ENCODE measurements at regions not wholly inside any gene's neighbourhood (a gene's known extent, or its start where the extent isn't known, plus 50 kb on each side); places are given as distances from the start of the nearest gene placed in this dataset.

- ATAC-seq (ENCODE audit: low read depth), result no peak
- Mint-ChIP-seq H3K27ac (no peak overlapping the region), H3K9me3 (peaks cover 5% of the 10 kb centered on the region), H3K36me3 (peaks cover 4% of the 10 kb centered on the region), H3K27me3 (peaks cover 8% of the 10 kb centered on the region), H3K4me1 (peaks cover 3% of the 10 kb centered on the region), H3K4me3 (no peak overlapping the region)
- no peak for DNase-seq (ENCODE audit: low spot score in 2 of 2)
These were observed 563.0 kb downstream of the BRD1 start for GRCh38 chr22:49264696-49265095.

- Mint-ChIP-seq H3K9me3 (peaks cover 5% of the 10 kb centered on the region), H3K27me3 (peaks cover 5% of the 10 kb centered on the region), H3K4me3 (no peak overlapping the region), H3K36me3 (peaks cover 4% of the 10 kb centered on the region), H3K27ac (no peak overlapping the region), H3K4me1 (peaks cover 3% of the 10 kb centered on the region)
- ATAC-seq (ENCODE audit: low read depth) (no peak), DNase-seq (ENCODE audit: low spot score in 2 of 2) (no peak)
These were observed 564.6 kb downstream of the BRD1 start for GRCh38 chr22:49263101-49263500.

DNA sequence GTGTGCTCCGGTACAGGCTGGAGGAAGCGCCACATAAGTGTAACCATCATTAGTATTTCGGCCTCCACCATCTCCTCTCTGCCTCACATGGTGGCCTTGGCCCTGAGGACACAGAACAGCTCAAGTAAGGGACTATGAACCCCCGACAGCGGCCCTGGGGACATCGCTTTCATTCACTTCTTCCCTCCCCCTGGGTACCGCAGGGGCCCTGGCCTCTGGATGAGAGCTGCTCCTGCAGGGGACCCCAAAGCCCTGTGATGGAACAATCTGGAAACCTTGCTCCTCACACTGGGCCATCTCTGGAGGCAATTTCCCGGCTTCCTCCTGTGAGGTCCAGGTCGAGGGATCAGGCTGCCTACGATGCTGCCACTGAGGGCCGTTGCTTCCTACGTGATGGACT is 565.5 kb downstream of the BRD1 start:
- Mint-ChIP-seq H3K4me3 (no peak overlapping the region), H3K27me3 (peaks cover 5% of the 10 kb centered on the region), H3K9me3 (peaks cover 5% of the 10 kb centered on the region), H3K4me1 (peaks cover 3% of the 10 kb centered on the region), H3K27ac (no peak overlapping the region), H3K36me3 (peaks cover 4% of the 10 kb centered on the region)
- no peak for DNase-seq (ENCODE audit: low spot score in 2 of 2)
- no peak for ATAC-seq (ENCODE audit: low read depth)

- peaks cover 5% of the 10 kb centered on the region for H3K27me3 Mint-ChIP-seq
- DNase-seq (ENCODE audit: low spot score in 2 of 2), result no peak
- H3K4me3 Mint-ChIP-seq, result no peak overlapping the region
- ATAC-seq (ENCODE audit: low read depth), result no peak
- H3K27ac Mint-ChIP-seq, result no peak overlapping the region
- peaks cover 5% of the 10 kb centered on the region for H3K9me3 Mint-ChIP-seq
- peaks cover 3% of the 10 kb centered on the region for H3K4me1 Mint-ChIP-seq
- peaks cover 4% of the 10 kb centered on the region for H3K36me3 Mint-ChIP-seq
These were observed 566.1 kb downstream of the BRD1 start for GRCh38 chr22:49261616-49262015.

GRCh38 chr22:49260681-49261580 is 566.7 kb downstream of the BRD1 start:
- Mint-ChIP-seq H3K27me3 (peaks cover 7% of the 10 kb centered on the region), H3K9me3 (peaks cover 5% of the 10 kb centered on the region), H3K36me3 (peaks cover 4% of the 10 kb centered on the region), H3K27ac (no peak overlapping the region), H3K4me1 (peaks cover 3% of the 10 kb centered on the region), H3K4me3 (no peak overlapping the region)
- ATAC-seq (ENCODE audit: low read depth) (no peak), DNase-seq (ENCODE audit: low spot score in 2 of 2) (no peak)

DNA sequence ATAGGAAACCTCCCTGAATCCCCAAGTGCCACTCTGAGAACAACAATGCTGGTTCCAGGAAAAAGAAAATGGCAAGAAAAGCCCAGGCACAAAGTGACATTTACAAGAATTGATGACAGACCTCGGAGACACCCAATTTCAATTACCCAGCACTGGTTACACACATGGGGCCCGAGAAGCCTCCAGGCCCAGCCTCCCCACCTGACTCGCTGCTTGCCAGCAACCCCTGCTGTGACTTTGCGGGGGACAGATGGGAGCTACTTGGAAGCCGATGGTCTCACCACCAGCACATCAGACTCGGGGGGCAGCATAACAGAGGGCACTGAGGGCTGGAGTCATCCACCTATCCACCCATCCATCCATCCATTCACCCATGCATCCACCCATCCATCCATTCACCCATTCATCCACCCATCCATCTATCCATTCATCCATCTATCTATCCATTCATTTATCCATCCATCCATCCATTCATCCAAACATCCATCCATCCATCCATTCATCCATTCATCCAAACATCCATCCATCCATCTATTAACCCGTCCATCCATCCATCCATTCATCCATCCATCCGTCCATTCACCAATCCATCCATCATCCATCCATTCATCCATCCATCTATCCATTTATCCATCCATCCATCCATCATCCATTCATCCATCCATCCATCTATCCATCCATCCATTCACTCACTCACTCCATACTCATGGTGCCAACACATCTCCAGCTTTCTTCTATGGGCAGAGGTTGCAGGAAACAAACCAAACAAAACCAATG is 567.6 kb downstream of the BRD1 start:
- H3K27ac Mint-ChIP-seq, result no peak overlapping the region
- peaks cover 5% of the 10 kb centered on the region for H3K9me3 Mint-ChIP-seq
- H3K36me3 Mint-ChIP-seq, result peaks cover 4% of the 10 kb centered on the region
- peaks cover 5% of the 10 kb centered on the region for H3K27me3 Mint-ChIP-seq
- no peak for DNase-seq (ENCODE audit: low spot score in 2 of 2)
- peaks cover 3% of the 10 kb centered on the region for H3K4me1 Mint-ChIP-seq
- H3K4me3 Mint-ChIP-seq, result no peak overlapping the region
- ATAC-seq (ENCODE audit: low read depth), result no peak

DNA sequence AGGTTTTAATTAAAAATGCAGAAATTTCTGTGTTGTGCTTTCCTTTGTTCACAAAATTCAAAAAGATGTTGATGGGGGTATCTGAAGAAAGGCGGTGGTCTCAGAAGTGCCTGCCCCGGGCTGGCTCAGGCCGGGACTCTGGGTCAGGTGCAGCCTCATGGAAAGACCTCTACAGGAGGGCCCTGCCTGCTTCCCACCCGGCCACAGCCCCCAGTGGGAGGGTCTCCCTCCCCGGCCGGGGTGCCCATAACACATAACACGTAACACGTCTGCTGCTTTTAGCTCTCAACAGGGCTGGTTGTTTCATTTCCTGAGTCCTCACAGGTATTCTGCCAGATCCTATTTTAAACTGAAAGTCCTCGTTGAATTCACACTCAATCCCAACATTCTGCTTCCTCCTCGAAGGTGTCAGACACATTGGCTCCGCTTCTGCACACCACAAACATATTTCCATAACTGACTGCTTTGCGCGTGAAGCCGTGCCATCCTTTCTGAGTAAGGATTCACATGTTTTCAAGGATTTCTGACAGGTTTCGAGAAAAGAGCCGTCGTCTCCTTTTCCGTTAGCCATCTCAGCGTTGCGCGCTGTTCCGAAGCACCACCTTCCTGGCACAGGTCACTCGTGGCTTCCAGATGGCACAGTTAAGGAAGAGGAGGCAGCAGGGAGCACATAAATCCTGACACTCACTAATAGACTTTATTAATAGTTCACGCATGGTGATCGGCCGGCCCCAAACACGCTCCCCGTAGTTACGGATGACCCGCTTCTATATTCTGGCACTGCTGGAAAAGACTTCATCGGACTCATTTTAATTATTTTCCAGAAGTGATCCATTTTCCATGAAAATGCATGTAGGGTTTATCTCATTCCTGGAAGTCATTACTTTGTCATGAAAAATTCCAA is 569.3 kb downstream of the BRD1 start:
- Mint-ChIP-seq H3K4me1 (peaks cover 3% of the 10 kb centered on the region), H3K36me3 (peaks cover 4% of the 10 kb centered on the region), H3K27ac (no peak overlapping the region), H3K4me3 (no peak overlapping the region), H3K9me3 (peaks cover 5% of the 10 kb centered on the region), H3K27me3 (peaks cover 5% of the 10 kb centered on the region)
- ATAC-seq (ENCODE audit: low read depth), result no peak
- no peak for DNase-seq (ENCODE audit: low spot score in 2 of 2)

- Mint-ChIP-seq H3K27me3 (peaks cover 5% of the 10 kb centered on the region), H3K27ac (no peak overlapping the region), H3K9me3 (peaks cover 5% of the 10 kb centered on the region), H3K36me3 (peaks cover 4% of the 10 kb centered on the region), H3K4me3 (no peak overlapping the region), H3K4me1 (peaks cover 3% of the 10 kb centered on the region)
- DNase-seq (ENCODE audit: low spot score in 2 of 2), result no peak
- no peak for ATAC-seq (ENCODE audit: low read depth)
These were observed 570.1 kb downstream of the BRD1 start for GRCh38 chr22:49257551-49257961.

GRCh38 chr22:49255741-49256318 is 571.8 kb downstream of the BRD1 start:
- H3K27ac Mint-ChIP-seq, result no peak overlapping the region
- peaks cover 5% of the 10 kb centered on the region for H3K9me3 Mint-ChIP-seq
- H3K4me1 Mint-ChIP-seq, result peaks cover 3% of the 10 kb centered on the region
- DNase-seq (ENCODE audit: low spot score in 2 of 2), result no peak
- ATAC-seq (ENCODE audit: low read depth), result no peak
- H3K27me3 Mint-ChIP-seq, result peaks cover 13% of the 10 kb centered on the region
- no peak overlapping the region for H3K4me3 Mint-ChIP-seq
- peaks cover 4% of the 10 kb centered on the region for H3K36me3 Mint-ChIP-seq

DNA sequence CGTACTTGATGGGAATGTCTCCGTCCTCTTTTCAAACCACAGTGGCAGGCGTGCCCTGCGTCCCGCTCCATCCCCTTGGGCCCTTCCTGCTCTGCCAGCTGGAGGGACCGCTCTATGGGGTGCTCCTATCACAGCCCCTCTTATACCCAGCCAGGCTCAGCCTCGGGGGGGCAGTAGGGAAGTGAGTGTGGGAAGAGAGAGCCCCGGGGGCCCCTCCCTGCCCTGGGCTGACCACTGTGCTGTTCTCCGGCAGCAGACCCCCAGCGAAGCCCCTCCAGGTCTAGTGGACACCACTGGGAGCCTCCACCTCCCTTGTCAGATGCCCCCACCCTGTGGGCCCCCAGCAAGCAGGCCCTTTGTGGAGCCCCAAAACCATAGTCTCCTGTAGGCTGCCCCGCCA is 572.5 kb downstream of the BRD1 start:
- no peak overlapping the region for H3K4me3 Mint-ChIP-seq
- peaks cover under 1% of the 10 kb centered on the region for H3K4me1 Mint-ChIP-seq
- H3K36me3 Mint-ChIP-seq, result peaks cover under 1% of the 10 kb centered on the region
- H3K9me3 Mint-ChIP-seq, result peaks cover 1% of the 10 kb centered on the region
- H3K27ac Mint-ChIP-seq, result no peak overlapping the region
- H3K27me3 Mint-ChIP-seq, result peaks cover 11% of the 10 kb centered on the region
- DNase-seq (ENCODE audit: low spot score in 2 of 2) (no peak), ATAC-seq (ENCODE audit: low read depth) (no peak)

- Mint-ChIP-seq H3K4me1 (no peaks in the 10 kb centered on the region), H3K36me3 (no peaks in the 10 kb centered on the region), H3K4me3 (no peak overlapping the region), H3K27me3 (peaks cover 10% of the 10 kb centered on the region), H3K27ac (no peak overlapping the region), H3K9me3 (no peaks in the 10 kb centered on the region)
- ATAC-seq (ENCODE audit: low read depth) (no peak), DNase-seq (ENCODE audit: low spot score in 2 of 2) (no peak)
These were observed 574.0 kb downstream of the BRD1 start for GRCh38 chr22:49253656-49254055.

GRCh38 chr22:49251371-49251770 is 576.3 kb downstream of the BRD1 start:
- no peak overlapping the region for H3K27ac Mint-ChIP-seq
- no peaks in the 10 kb centered on the region for H3K36me3 Mint-ChIP-seq
- ATAC-seq (ENCODE audit: low read depth) (no peak), DNase-seq (ENCODE audit: low spot score in 2 of 2) (no peak)
- peaks cover 10% of the 10 kb centered on the region for H3K27me3 Mint-ChIP-seq
- H3K4me1 Mint-ChIP-seq, result no peaks in the 10 kb centered on the region
- no peaks in the 10 kb centered on the region for H3K9me3 Mint-ChIP-seq
- H3K4me3 Mint-ChIP-seq, result no peak overlapping the region

DNA sequence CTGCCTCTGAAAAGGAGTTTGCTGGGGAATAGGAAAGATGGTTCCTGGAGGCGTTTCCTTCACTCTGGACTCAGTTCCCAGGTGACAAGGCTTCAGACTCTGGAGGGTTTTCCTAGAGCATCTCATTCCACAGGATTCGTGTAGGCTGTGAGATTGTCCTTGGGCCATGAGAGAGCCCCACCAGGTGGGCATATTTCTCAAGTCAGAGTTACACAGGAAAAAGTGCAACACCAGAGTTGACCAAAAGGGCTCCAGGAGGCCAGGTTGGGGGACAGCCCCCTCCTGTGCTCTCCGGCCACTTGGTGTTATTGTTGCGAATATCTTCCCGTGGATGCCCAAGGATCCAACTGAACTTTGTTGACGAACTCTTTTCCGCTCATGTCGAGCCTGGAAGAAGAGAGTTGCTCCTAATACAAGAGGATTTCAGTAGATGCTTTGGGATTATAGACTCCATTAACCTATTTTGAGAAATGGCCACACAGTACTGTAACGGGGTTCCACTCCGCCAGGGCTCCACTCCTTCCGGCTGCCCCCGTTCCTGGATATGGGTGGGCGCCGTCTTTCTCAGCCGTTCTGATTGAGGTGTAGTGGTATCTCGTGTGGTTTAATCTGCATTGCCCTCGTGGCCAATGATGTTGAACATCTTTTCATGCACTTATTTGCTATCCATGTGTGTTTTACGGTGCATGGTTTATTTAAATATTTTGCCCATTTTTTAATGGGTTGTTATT is 580.3 kb downstream of the BRD1 start:
- DNase-seq (ENCODE audit: low spot score in 2 of 2), result no peak
- Mint-ChIP-seq H3K4me3 (no peak overlapping the region), H3K27me3 (peaks cover 11% of the 10 kb centered on the region), H3K27ac (no peak overlapping the region), H3K4me1 (no peaks in the 10 kb centered on the region), H3K9me3 (peaks cover 2% of the 10 kb centered on the region), H3K36me3 (no peaks in the 10 kb centered on the region)
- ATAC-seq (ENCODE audit: low read depth), result no peak
